HG03064 (cell line): ENCODE measurements at regions not wholly inside any gene's neighbourhood (a gene's known extent, or its start where the extent isn't known, plus 50 kb on each side); places are given as distances from the start of the nearest gene placed in this dataset.

Source experiments
- ATAC-seq: cut with Tn5 transposase; IDR thresholded peaks from one replicate; pipeline ENCODE4 v1.9.1; 2021; ENCODE audit warnings: low read depth; ENCODE audit not compliant: unreplicated experiment

- ATAC-seq: no peak
These were observed 57.1 kb upstream of the ATG10 start for GRCh38 chr5:81914696-81915095.

GRCh38 chr5:81912933-81913332 is 58.9 kb upstream of the ATG10 start:
- ATAC-seq: no peak

GRCh38 chr5:81909677-81910076 is 62.1 kb upstream of the ATG10 start:
- ATAC-seq: no peak

GRCh38 chr5:81908771-81909170 is 63.1 kb upstream of the ATG10 start:
- no peak for ATAC-seq

GRCh38 chr5:81908044-81908443 is 63.8 kb upstream of the ATG10 start:
- ATAC-seq: no peak

GRCh38 chr5:81907012-81907635 is 64.7 kb upstream of the ATG10 start:
- ATAC-seq: no peak

GRCh38 chr5:81906086-81906485 is 65.7 kb upstream of the ATG10 start:
- ATAC-seq: no peak

GRCh38 chr5:81904861-81905260 is 67.0 kb upstream of the ATG10 start:
- no peak for ATAC-seq

GRCh38 chr5:81904166-81904565 is 67.7 kb upstream of the ATG10 start:
- ATAC-seq: no peak

GRCh38 chr5:81901586-81901985 is 70.2 kb upstream of the ATG10 start:
- no peak for ATAC-seq

GRCh38 chr5:81899123-81899522 is 72.7 kb upstream of the ATG10 start:
- ATAC-seq: no peak

- no peak for ATAC-seq
These were observed 73.4 kb upstream of the ATG10 start for GRCh38 chr5:81898403-81898802.

GRCh38 chr5:81896764-81897163 is 75.1 kb upstream of the ATG10 start:
- ATAC-seq: no peak

- ATAC-seq: no peak
These were observed 76.5 kb upstream of the ATG10 start for GRCh38 chr5:81895307-81895706.

GRCh38 chr5:81893961-81894360 is 77.9 kb upstream of the ATG10 start:
- ATAC-seq: no peak

- no peak for ATAC-seq
These were observed 87.0 kb upstream of the ATG10 start for GRCh38 chr5:81884871-81885270.

- no peak for ATAC-seq
These were observed 88.5 kb upstream of the ATG10 start for GRCh38 chr5:81883371-81883770.

GRCh38 chr5:81881595-81881994 is 90.2 kb upstream of the ATG10 start:
- ATAC-seq: no peak

- ATAC-seq: no peak
These were observed 91.9 kb upstream of the ATG10 start for GRCh38 chr5:81879936-81880335.

GRCh38 chr5:81878333-81878732 is 93.5 kb upstream of the ATG10 start:
- no peak for ATAC-seq

GRCh38 chr5:81866994-81867393 is 104.8 kb upstream of the ATG10 start:
- ATAC-seq: no peak

- no peak for ATAC-seq
These were observed 109.9 kb upstream of the SSBP2 start for GRCh38 chr5:81860778-81861177.

GRCh38 chr5:81859624-81860023 is 108.7 kb upstream of the SSBP2 start:
- ATAC-seq: no peak
